H9 (cell line): ENCODE measurements at regions not wholly inside any gene's neighbourhood (a gene's known extent, or its start where the extent isn't known, plus 50 kb on each side); places are given as distances from the start of the nearest gene placed in this dataset.
A peak's percentile ranks its signal among the peaks of the same experiment; 100 is the strongest.

ENCODE experiments used
- DNase-seq: peaks from one replicate; pipeline ENCODE4 v3.0.0-alpha.2; 2017
- H2AFZ ChIP-seq: one replicate; pipeline ENCODE4 v1.6.1; 2013; ENCODE audit warnings: mild to moderate bottlenecking, low read length, control low read depth, moderate library complexity
- H2AK5ac ChIP-seq: 2 replicates; pipeline ENCODE4 v1.6.1; 2013; ENCODE audit warnings: low read length, control low read depth, mixed read lengths; ENCODE audit not compliant: insufficient read length
- H2BK120ac ChIP-seq: one replicate; pipeline ENCODE4 v1.6.1; 2013; ENCODE audit warnings: low read depth, mild to moderate bottlenecking, low read length, control low read depth, inconsistent platforms; ENCODE audit not compliant: poor library complexity, severe bottlenecking
- H2BK12ac ChIP-seq: 2 replicates; pipeline ENCODE4 v1.6.1; 2013; ENCODE audit warnings: low read length, control low read depth, mixed read lengths, low read depth; ENCODE audit not compliant: insufficient read length
- H2BK15ac ChIP-seq: 2 replicates; pipeline ENCODE4 v1.6.1; 2013; ENCODE audit warnings: low read depth, low read length, control low read depth
- H2BK20ac ChIP-seq: one replicate; pipeline ENCODE4 v1.6.1; 2013; ENCODE audit warnings: low read depth, mild to moderate bottlenecking, low read length, control low read depth, inconsistent platforms; ENCODE audit not compliant: poor library complexity, severe bottlenecking
- H2BK5ac ChIP-seq: 2 replicates; pipeline ENCODE4 v1.6.1; 2013; ENCODE audit warnings: low read length, control low read depth, mixed read lengths; ENCODE audit not compliant: insufficient read length
- H3K14ac ChIP-seq: 2 replicates; pipeline ENCODE4 v1.6.1; 2013; ENCODE audit warnings: low read length, control low read depth; ENCODE audit not compliant: insufficient read depth
- H3K18ac ChIP-seq: 2 replicates; pipeline ENCODE4 v1.6.1; 2013; ENCODE audit warnings: low read depth, mild to moderate bottlenecking, mixed read lengths, low read length, control low read depth; ENCODE audit not compliant: insufficient read length
- H3K23ac ChIP-seq: 2 replicates; pipeline ENCODE4 v1.6.1; 2013; ENCODE audit warnings: low read length, control low read depth, mixed read lengths, low read depth; ENCODE audit not compliant: insufficient read length
- H3K23me2 ChIP-seq: 2 replicates; pipeline ENCODE4 v1.6.1; 2013; ENCODE audit warnings: low read depth, mild to moderate bottlenecking, mixed read lengths, low read length, control low read depth; ENCODE audit not compliant: insufficient read length, poor library complexity, severe bottlenecking
- H3K27ac ChIP-seq: 2 replicates; pipeline ENCODE4 v1.5.1; 2013; ENCODE audit warnings: low read length, control low read depth, mixed read lengths, low read depth; ENCODE audit not compliant: insufficient read length
- H3K27me3 ChIP-seq: 2 replicates; pipeline ENCODE4 v1.6.1; 2013; ENCODE audit warnings: low read length, control low read depth, inconsistent platforms; ENCODE audit not compliant: insufficient read depth
- H3K4ac ChIP-seq: 2 replicates; pipeline ENCODE4 v1.6.1; 2013; ENCODE audit warnings: low read depth, mild to moderate bottlenecking, control low read depth, inconsistent platforms, low read length, moderate library complexity
- H3K4me1 ChIP-seq: 2 replicates; pipeline ENCODE4 v1.6.1; 2013; ENCODE audit warnings: low read length, control low read depth, inconsistent platforms; ENCODE audit not compliant: insufficient read depth
- H3K4me2 ChIP-seq: 2 replicates; pipeline ENCODE4 v1.6.1; 2013; ENCODE audit warnings: low read length, control low read depth, mixed read lengths; ENCODE audit not compliant: insufficient read length, insufficient read depth
- H3K56ac ChIP-seq: 2 replicates; pipeline ENCODE4 v1.6.1; 2013; ENCODE audit warnings: low read depth, mild to moderate bottlenecking, mixed read lengths, low read length, control low read depth; ENCODE audit not compliant: insufficient read length
- H3K79me1 ChIP-seq: 2 replicates; pipeline ENCODE4 v1.6.1; 2013; ENCODE audit warnings: low read depth, mild to moderate bottlenecking, moderate library complexity, low read length, control low read depth, inconsistent platforms; ENCODE audit not compliant: insufficient read depth, poor library complexity, severe bottlenecking
- H3K79me2 ChIP-seq: 2 replicates; pipeline ENCODE4 v1.6.1; 2013; ENCODE audit warnings: low read length, control low read depth, inconsistent platforms; ENCODE audit not compliant: insufficient read depth
- H3K9ac ChIP-seq: 2 replicates; pipeline ENCODE4 v1.6.1; 2013; ENCODE audit warnings: low read length, control low read depth, mixed read lengths; ENCODE audit not compliant: insufficient read length; ENCODE audit errors: extremely low read depth
- H3K9me3 ChIP-seq: one replicate; pipeline ENCODE4 v1.6.1; 2013; ENCODE audit warnings: low read depth, low read length, inconsistent platforms; ENCODE audit not compliant: control insufficient read depth
- H3T11ph ChIP-seq: one replicate; pipeline ENCODE4 v1.6.1; 2013; ENCODE audit warnings: mild to moderate bottlenecking, low read length, control low read depth, inconsistent platforms
- H4K20me1 ChIP-seq: one replicate; pipeline ENCODE4 v1.6.1; 2013; ENCODE audit not compliant: control insufficient read depth, insufficient read length, insufficient read depth
- H4K5ac ChIP-seq: 2 replicates; pipeline ENCODE4 v1.6.1; 2013; ENCODE audit warnings: low read depth, mild to moderate bottlenecking, mixed read lengths, low read length, control low read depth; ENCODE audit not compliant: insufficient read length
- H4K8ac ChIP-seq: replicated peaks from 2 replicates; pipeline ENCODE4 v1.6.1; 2013; ENCODE audit warnings: low read length, control low read depth, mixed read lengths, low read depth; ENCODE audit not compliant: insufficient read length
- H4K91ac ChIP-seq: 2 replicates; pipeline ENCODE4 v1.6.1; 2013; ENCODE audit warnings: low read depth, mild to moderate bottlenecking, moderate library complexity, mixed read lengths, low read length, control low read depth; ENCODE audit not compliant: insufficient read length
- H3K27ac Mint-ChIP-seq, 3 experiments: 2 replicates in 2 of 3; 3 replicates in 1 of 3; pipeline ENCODE4 v1.8.0; 2020 to 2021; ENCODE audit warnings: mixed read lengths in 3 of 3, mild to moderate bottlenecking in 1 of 3, moderate library complexity in 1 of 3
- H3K27me3 Mint-ChIP-seq: 2 replicates; pipeline ENCODE4 v1.8.0; 2021; ENCODE audit warnings: low read depth, mild to moderate bottlenecking, moderate library complexity, mixed read lengths
- H3K36me3 Mint-ChIP-seq, 3 experiments: 2 replicates in 2 of 3; 3 replicates in 1 of 3; pipeline ENCODE4 v1.8.0; 2020 to 2021; ENCODE audit warnings: low read depth in 3 of 3, mixed read lengths in 3 of 3; ENCODE audit not compliant: insufficient read depth in 1 of 3
- H3K4me1 Mint-ChIP-seq, 2 experiments: 2 replicates each; pipeline ENCODE4 v1.8.0; 2020; ENCODE audit warnings: mixed read lengths in 2 of 2
- H3K4me3 Mint-ChIP-seq, 2 experiments: 2 replicates in 1 of 2; 3 replicates in 1 of 2; pipeline ENCODE4 v1.8.0; 2020 to 2021; ENCODE audit warnings: mild to moderate bottlenecking in 2 of 2, mixed read lengths in 2 of 2, moderate library complexity in 1 of 2
- H3K9me3 Mint-ChIP-seq, 2 experiments: 2 replicates in 1 of 2; 3 replicates in 1 of 2; pipeline ENCODE4 v1.8.0; 2020; ENCODE audit warnings: mild to moderate bottlenecking in 2 of 2, mixed read lengths in 2 of 2, moderate library complexity in 1 of 2
- WGBS: extraction: QIAGEN DNeasy Blood & Tissue Kit; methylation state at CpG from one replicate; pipeline ENCODE4 v1.1.7; 2013; ENCODE audit warnings: missing lambda C conversion rate, low lambda C conversion rate, mixed read lengths; ENCODE audit not compliant: insufficient read length; ENCODE audit errors: extremely low coverage; 5-methylcytosine and 5-hydroxymethylcytosine counted together
- TF ChIP-seq, protein P1 (sequence below): fragments of 200-600 bp; sonication (generic); conservative IDR thresholded peaks from 3 replicates; pipeline ENCODE4 v1.8.0; 2021; ENCODE audit warnings: antibody characterized with exemption, mild to moderate bottlenecking

DNA sequence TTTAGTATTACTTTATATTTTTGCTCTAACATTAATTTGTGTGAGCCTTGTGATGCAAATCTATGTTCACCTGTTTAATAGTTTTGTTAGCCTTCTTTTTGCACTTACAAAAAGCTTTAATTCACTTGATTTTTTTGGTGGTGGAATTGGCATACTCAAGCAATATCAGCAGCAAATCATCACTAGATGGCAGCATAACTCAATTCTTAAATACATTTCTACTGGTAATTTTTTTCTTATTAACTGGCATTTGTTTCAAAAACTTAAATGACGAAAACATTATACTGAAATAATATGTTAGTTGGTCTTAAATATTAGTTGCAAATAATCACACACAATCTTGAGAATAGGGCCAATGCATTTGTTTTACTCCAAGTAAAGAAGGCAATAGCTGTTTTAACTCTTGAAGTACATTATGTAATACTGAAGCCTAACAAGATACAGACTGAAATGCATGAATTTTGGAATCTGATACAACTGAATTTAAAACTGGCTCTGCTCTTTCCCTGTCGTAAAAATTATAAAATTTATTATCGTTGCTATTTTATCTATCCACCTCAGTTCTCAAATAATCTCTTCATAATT lies 151.5 kb downstream of the ATXN7L3B start:
- Histone ChIP-seq H2BK5ac (no peak overlapping the region), H2BK120ac (no peak overlapping the region), H3K23ac (no peak overlapping the region), H3K9ac (no peak overlapping the region), H4K91ac (no peak overlapping the region), H3K56ac (no peak overlapping the region), H3K27me3 (no peaks in the 10 kb centered on the region), H4K8ac (no peak overlapping the region), H3K4me1 (no peaks in the 10 kb centered on the region), H3K79me2 (no peaks in the 10 kb centered on the region), H4K20me1 (no peaks in the 10 kb centered on the region), H2BK15ac (no peak overlapping the region), H3K14ac (no peak overlapping the region), H2BK20ac (no peak overlapping the region), H3K9me3 (no peaks in the 10 kb centered on the region), H3T11ph (no peak overlapping the region), H2AK5ac (no peak overlapping the region), H2AFZ (no peak overlapping the region), H3K4me2 (no peak overlapping the region), H3K27ac (no peak overlapping the region), H3K79me1 (no peaks in the 10 kb centered on the region), H3K23me2 (no peaks in the 10 kb centered on the region), H2BK12ac (no peak overlapping the region), H4K5ac (no peak overlapping the region), H3K18ac (no peak overlapping the region), H3K4ac (no peak overlapping the region)
- TF ChIP-seq, protein P1, sequence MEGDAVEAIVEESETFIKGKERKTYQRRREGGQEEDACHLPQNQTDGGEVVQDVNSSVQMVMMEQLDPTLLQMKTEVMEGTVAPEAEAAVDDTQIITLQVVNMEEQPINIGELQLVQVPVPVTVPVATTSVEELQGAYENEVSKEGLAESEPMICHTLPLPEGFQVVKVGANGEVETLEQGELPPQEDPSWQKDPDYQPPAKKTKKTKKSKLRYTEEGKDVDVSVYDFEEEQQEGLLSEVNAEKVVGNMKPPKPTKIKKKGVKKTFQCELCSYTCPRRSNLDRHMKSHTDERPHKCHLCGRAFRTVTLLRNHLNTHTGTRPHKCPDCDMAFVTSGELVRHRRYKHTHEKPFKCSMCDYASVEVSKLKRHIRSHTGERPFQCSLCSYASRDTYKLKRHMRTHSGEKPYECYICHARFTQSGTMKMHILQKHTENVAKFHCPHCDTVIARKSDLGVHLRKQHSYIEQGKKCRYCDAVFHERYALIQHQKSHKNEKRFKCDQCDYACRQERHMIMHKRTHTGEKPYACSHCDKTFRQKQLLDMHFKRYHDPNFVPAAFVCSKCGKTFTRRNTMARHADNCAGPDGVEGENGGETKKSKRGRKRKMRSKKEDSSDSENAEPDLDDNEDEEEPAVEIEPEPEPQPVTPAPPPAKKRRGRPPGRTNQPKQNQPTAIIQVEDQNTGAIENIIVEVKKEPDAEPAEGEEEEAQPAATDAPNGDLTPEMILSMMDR: peak; percentile 76
- no CpG with 5 or more reads among the region's 3 CpGs for WGBS
- no peaks in the 10 kb centered on the region for H3K27me3 Mint-ChIP-seq
- DNase-seq: no peak
- H3K4me1 Mint-ChIP-seq: peaks cover 0 to 5% of the 10 kb centered on the region in 2 experiments; a peak in 2 of 4 replicates
- no peak overlapping the region for H3K27ac Mint-ChIP-seq
- H3K36me3 Mint-ChIP-seq: peaks cover 2 to 10% (median 5%) of the 10 kb centered on the region in 3 experiments; a peak in 4 of 7 replicates
- no peak overlapping the region for H3K4me3 Mint-ChIP-seq
- H3K9me3 Mint-ChIP-seq: peaks cover 5 to 15% of the 10 kb centered on the region in 2 experiments; a peak in 4 of 5 replicates
